HL-60 (cell line): ENCODE measurements at regions not wholly inside any gene's neighbourhood (a gene's known extent, or its start where the extent isn't known, plus 50 kb on each side); places are given as distances from the start of the nearest gene placed in this dataset.

Experiments used
- CTCF ChIP-seq: IDR thresholded peaks from one replicate; pipeline ENCODE4 v1.5.1; 2011; ENCODE audit warnings: low read length, control low read depth, inconsistent platforms; ENCODE audit not compliant: insufficient read depth
- REST ChIP-seq: IDR thresholded peaks from 2 replicates; pipeline ENCODE4 v1.6.1; 2012; ENCODE audit warnings: low read depth; ENCODE audit not compliant: insufficient replicate concordance

DNA sequence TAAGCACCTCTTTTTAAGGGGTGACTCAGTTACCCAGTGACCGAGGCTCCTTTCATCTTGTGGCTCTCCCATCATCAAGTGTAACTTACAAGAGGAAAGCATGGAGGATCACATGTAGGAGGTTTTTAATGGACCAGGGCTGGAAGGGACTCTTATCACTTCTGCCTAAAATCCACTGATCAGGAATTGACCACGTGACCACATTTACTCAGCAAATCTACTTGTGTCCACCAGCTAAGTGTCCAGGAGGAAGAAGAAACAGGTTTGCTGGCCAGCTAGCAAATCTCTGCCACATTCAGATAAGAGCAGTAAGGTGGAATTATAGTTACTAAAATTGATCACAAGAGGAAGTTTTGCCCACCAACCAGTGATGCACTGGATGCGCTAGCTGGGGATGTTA, 486.0 kb downstream of the ENC1 start:
- TF ChIP-seq REST (no peak), CTCF (no peak)
